Peyer's patch (tissue), 4 donors: ENCODE measurements at regions not wholly inside any gene's neighbourhood (a gene's known extent, or its start where the extent isn't known, plus 50 kb on each side); places are given as distances from the start of the nearest gene placed in this dataset.

Source experiments
- POLR2A ChIP-seq, 2 donors: fragments of 450-650 bp; IDR thresholded peaks; one replicate each; pipeline ENCODE4 v1.5.1; 2017; ENCODE audit warnings: antibody characterized with exemption in 2 of 2, mild to moderate bottlenecking in 2 of 2, moderate library complexity in 2 of 2
- TF ChIP-seq, protein P1 (sequence below), 6 experiments: fragments of 450-650 bp in 4 of 6; fragments of 200-600 bp in 2 of 6; sonication (generic) in 1 of 6; IDR thresholded peaks; one replicate each; pipeline ENCODE4 v1.5.1; 2017 to 2019; ENCODE audit warnings: antibody characterized with exemption in 6 of 6, mild to moderate bottlenecking in 3 of 6, moderate library complexity in 1 of 6

- TF ChIP-seq, protein P1, sequence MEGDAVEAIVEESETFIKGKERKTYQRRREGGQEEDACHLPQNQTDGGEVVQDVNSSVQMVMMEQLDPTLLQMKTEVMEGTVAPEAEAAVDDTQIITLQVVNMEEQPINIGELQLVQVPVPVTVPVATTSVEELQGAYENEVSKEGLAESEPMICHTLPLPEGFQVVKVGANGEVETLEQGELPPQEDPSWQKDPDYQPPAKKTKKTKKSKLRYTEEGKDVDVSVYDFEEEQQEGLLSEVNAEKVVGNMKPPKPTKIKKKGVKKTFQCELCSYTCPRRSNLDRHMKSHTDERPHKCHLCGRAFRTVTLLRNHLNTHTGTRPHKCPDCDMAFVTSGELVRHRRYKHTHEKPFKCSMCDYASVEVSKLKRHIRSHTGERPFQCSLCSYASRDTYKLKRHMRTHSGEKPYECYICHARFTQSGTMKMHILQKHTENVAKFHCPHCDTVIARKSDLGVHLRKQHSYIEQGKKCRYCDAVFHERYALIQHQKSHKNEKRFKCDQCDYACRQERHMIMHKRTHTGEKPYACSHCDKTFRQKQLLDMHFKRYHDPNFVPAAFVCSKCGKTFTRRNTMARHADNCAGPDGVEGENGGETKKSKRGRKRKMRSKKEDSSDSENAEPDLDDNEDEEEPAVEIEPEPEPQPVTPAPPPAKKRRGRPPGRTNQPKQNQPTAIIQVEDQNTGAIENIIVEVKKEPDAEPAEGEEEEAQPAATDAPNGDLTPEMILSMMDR (IDR thresholded peaks at IDR 0.05): no peak
- no peak for TF ChIP-seq POLR2A (IDR thresholded peaks at IDR 0.05)
Observed at GRCh38 chr9:26086396-26086795, 408.2 kb upstream of the TUSC1 start.
